ENCODE measurements at regions not wholly inside any gene's neighbourhood (a gene's known extent, or its start where the extent isn't known, plus 50 kb on each side); places are given as distances from the start of the nearest gene placed in this dataset.

- TF ChIP-seq, protein P1, sequence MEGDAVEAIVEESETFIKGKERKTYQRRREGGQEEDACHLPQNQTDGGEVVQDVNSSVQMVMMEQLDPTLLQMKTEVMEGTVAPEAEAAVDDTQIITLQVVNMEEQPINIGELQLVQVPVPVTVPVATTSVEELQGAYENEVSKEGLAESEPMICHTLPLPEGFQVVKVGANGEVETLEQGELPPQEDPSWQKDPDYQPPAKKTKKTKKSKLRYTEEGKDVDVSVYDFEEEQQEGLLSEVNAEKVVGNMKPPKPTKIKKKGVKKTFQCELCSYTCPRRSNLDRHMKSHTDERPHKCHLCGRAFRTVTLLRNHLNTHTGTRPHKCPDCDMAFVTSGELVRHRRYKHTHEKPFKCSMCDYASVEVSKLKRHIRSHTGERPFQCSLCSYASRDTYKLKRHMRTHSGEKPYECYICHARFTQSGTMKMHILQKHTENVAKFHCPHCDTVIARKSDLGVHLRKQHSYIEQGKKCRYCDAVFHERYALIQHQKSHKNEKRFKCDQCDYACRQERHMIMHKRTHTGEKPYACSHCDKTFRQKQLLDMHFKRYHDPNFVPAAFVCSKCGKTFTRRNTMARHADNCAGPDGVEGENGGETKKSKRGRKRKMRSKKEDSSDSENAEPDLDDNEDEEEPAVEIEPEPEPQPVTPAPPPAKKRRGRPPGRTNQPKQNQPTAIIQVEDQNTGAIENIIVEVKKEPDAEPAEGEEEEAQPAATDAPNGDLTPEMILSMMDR (IDR thresholded peaks at IDR 0.05) = no peak
- TF ChIP-seq POLR2A (IDR thresholded peaks at IDR 0.05) = no peak
Observed at GRCh38 chr14:65838565-65838964, 426.0 kb downstream of the FUT8 start.
